GM12875 (cell line): ENCODE measurements at regions not wholly inside any gene's neighbourhood (a gene's known extent, or its start where the extent isn't known, plus 50 kb on each side); places are given as distances from the start of the nearest gene placed in this dataset.
"Not testable (repeated sequence)": the region's sequence is repeated elsewhere in the genome, so short reads cannot be mapped to it uniquely, and the experiment has no call there.

Source experiments
- H3K4me3 ChIP-seq: one replicate; pipeline ENCODE4 v1.5.1; 2011; ENCODE audit warnings: low read depth, low read length, control low read depth
- CTCF ChIP-seq: IDR thresholded peaks from 2 replicates; pipeline ENCODE4 v1.5.1; 2011; ENCODE audit warnings: low read depth, mild to moderate bottlenecking, control low read depth, inconsistent platforms, low read length, moderate library complexity, borderline replicate concordance; ENCODE audit not compliant: insufficient read depth

DNA sequence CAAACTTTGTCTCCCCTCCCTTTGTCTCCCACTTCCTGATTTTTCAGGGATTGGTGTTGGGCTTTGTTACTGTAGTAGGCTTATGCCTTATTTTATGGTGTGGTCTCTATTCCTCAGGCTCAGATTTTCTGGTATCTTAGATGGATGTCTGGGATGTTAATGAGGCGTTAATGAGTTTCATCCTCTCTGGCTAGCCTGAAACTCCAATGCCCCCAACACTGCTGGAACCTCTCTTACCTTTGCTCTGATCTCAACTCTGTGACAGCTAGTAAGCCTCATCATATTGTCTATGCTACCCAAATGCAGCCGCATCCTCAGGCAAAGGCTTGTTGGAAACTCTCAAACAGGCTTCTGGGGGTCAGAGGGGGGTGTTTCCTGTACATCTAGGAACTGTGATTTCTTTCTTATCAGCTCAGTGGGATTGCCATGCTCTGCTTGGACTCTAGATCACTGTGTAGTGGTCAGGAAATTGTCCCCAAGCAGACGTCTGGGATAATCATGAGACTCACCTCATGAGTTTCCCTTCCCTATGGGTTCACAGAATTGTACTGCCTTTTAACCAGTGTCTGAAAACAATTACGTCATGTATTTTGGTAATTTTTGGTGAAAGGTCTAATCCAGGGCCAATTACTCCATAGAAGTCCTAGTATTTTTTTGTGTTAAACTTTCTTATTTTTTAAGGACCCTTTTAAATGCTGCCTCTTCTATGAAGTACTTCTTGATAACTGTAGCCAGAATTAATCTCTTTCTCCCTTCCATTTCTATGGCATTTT lies 88.8 kb upstream of the TRPC7 start:
- no peak overlapping the region for H3K4me3 ChIP-seq
- no peak for TF ChIP-seq CTCF

DNA sequence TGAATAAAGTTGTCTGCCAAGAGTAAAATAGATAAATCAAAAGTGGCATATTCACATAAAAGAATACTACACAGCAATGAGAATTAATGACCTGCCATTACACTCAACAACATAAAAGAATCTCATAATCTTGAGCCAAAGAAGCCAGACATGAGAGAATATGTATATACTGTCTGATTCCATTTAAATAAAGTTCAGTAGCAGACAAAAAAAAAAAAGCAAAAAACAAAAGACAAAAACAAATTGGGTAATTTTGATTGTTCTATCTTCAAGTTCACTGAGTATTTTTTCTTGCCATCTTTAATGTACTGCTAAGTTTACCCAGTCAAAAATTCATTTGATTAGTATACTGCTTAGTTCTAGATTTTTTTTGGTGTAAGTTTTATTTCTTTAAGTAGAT lies 87.9 kb upstream of the TRPC7 start:
- H3K4me3 ChIP-seq, result no peak overlapping the region
- TF ChIP-seq CTCF, result no peak

GRCh38 chr5:136447576-136447975 lies 82.2 kb upstream of the TRPC7 start:
- H3K4me3 ChIP-seq, result not testable (repeated sequence)

DNA sequence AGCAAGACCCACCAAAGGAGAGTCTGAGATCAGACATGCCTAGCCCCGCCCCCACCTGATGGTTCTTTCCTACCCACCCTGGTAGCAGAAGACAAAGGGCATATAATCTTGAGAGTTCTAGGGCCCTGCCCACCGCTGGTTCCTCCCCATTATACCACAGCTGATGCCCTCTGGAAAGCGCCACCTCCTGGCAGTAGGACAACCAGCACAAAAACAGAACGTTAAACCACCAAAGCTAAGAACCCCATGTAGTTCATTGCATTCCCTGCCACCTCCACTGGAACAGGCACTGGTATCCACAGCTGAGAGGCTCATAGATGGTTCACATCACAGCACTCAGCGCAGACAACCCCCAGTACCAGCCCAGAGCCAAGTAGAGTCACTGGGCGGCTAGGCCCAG lies 81.2 kb upstream of the TRPC7 start:
- H3K4me3 ChIP-seq, result no peak overlapping the region
- no peak for TF ChIP-seq CTCF

DNA sequence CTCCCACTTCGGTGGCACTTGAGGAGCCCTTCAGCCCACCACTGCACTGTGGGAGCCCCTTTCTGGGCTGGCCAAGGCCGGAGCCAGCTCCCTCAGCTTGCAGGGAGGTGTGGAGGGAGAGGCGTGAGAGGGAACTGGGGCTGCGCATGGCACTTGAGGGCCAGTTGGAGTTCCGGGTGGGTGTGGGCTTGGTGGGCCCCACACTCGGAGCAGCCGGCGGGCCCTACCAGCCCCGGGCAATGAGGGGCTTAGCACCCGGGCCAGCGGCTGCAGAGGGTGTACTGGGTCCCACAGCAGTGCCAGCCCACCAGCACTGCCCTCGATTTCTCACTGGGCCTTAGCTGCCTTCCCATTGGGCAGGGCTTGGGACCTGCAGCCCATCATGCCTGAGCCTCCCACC lies 78.8 kb upstream of the TRPC7 start:
- not testable (repeated sequence) for H3K4me3 ChIP-seq

GRCh38 chr5:136439367-136439766 lies 74.0 kb upstream of the TRPC7 start:
- TF ChIP-seq CTCF, result no peak
- no peak overlapping the region for H3K4me3 ChIP-seq

DNA sequence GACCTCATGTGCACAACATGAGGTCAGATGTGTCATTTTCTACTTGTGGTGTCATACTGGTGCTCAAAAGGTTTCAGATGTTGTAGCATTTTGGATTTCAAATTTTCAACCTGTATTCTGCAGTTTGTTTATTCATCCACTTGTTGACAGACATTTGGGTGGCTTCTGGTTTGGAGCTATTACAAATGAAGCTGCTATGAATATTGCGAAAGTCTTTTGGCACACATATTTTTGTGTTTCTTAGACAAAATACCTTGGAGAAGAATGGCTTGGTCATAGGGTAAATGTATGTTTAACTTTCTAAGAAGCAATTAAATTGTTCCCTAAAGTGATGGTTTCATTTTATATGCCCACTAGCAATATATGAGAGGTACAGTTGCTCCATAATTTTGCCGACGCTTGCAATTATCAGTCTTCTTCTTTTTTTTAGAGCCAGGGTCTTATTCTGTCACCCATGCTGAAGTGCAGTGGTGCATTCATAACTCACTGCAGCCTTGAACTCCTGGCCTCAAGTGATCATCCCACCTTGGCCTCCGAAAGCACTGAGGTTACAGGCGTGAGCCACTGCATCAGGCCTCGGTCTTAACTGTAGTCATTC lies 70.7 kb upstream of the TRPC7 start:
- no peak for TF ChIP-seq CTCF
- no peak overlapping the region for H3K4me3 ChIP-seq

DNA sequence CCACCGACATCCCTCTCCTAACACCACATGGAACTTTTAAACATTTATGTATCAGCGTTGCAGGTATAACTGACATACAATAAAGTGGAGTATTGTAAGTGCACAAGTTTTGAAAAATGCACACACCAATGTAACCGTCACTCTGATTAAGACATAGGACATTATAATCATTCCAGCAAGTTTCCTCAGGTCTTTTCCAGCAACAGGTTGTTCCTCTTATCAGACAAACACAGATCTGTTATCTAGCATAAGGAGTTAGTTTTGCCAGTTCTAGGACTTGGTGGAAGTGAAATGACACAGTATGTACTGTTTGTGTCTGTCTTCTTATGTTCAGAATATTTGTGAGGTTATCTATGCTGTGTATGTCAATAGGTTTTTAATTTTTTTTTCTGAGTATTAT lies 69.5 kb upstream of the TRPC7 start:
- TF ChIP-seq CTCF, result no peak
- no peak overlapping the region for H3K4me3 ChIP-seq
